ENCODE measurements at regions not wholly inside any gene's neighbourhood (a gene's known extent, or its start where the extent isn't known, plus 50 kb on each side); places are given as distances from the start of the nearest gene placed in this dataset.

DNA sequence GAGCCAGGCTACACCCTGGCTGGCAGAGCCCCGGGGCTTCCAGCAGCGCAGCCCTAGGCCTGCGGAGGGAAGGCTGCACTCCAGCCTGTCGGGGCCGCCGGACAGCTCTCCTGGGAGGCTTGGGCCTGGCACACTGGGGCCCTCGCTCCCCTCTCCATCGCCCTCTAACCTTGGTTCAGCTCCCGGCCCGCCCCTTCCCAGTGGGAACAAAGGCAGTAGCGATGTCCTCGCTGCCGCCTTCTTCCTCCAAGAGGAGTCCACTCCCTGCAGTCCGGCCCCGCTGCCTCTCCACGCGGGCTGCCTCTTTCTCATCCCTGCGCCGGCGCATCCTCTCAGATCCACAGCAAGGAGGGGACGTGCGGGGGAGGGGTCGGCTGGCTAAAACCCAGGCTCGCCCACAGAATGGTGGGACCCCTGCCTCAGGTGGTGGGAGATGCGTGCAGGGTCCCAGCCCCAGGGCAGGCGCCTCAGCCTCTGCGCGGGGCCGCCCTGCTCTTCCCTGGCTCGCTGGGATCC lies 138.1 kb downstream of the TWIST2 start:
- no peak for DNase-seq

DNA sequence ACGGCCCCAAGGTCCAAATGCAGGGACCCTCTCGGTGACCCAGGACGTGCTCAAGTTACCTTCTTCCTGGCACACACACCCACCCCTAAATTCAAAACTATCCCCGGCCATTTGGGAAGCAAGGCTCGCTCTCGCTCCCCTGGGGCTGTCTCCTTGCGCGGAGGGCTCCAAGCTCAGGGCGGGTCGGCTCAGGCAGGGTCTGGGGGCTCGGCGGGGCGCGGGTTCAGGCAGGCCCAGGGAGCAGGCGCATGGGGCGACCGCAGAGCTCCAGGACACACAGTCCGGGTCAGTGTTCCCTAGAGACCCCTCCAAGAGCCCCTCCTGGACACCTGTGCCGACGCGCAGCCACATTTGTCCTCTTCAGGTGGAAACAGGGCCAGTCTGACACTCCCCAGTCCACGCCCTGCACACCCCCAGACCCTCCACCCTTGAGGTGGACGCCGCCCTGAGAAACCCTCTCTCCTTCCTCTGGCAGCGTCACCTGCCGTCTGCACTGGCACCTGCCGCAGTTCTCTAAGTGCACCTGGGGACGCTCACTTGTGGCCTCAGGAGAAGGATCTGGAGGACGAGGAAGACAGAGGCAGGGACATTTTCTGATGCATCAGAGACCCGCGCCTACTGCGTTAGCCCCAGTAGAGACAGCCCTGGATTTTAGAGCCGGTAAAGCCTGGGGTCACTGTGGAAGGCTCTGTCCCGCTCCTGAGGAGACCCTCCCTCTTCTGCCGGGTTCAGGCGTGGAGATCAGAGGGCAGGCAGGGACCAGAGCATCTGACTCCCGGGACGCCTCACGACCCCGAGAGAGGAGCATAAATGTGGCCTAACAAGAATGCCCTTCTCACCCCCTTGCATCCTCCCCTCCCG lies 138.8 kb downstream of the TWIST2 start:
- no peak for DNase-seq

DNA sequence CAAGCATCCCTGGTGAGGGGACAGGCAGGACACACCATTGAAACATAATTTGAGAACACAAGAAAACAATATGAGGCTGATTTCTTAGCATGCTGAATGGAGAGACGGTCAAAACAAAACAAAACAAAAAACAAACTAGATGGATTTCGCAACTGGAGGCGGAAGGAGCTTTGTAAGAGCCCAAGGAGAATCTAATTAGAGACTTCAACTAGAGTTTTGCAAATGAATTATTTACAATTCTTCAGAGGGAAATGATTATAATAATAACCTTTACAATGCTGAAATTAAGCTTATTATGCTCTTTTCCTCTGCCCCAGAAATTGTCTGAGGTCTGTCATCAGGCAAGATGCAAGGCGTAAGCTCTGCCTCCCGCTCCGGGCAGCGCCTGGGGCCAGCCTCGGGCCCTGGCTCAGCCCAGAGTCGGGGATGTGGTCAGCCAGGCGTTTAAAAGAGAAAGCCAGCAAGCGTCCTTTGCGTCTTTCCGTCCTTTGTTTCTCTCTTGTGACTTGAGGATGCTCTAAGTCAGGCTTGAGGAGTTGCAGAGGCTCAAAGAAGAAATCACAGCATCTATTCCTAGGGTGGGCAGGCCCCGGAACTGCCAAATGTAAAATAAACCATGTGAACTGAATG lies 139.6 kb downstream of the TWIST2 start:
- no peak for DNase-seq

DNA sequence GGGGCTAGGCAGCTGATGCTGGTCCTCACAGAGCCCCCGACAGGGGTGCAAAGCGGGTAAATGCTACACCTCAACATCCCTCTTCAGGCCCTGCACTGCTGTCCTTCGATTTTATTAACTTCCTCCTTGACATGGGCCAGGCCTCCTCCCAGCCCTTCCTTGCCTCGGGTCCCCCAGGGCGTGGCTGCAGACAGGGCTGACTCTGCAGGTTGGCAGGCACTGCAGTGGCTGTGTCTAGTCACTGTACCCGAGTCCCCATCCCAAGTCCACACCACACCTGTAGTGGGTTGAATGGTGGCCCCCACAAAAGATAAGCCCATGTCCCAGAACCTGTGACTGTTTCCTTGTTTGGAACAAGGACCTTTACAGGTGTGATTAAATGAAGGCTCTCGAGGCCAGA lies 140.2 kb downstream of the TWIST2 start:
- no peak for DNase-seq

DNA sequence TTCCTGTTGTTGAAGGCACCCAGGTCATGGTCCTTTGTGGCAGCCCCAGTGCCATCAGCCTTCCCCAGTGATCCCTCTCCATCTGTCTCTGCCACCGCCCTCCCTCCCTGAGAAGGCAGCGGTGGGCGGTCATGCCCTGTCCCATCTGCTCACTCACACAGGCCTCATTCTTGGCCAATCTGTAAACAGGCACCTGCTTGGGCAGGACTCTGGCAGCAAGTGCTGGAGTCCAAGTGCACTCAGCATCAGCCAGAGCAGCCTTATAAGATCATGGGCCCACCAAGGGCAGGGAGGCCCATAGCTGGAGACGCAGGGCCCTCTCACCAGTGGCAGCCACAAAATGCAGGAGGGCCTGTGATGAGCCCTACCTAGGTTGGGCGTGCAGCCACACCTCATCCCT lies 140.9 kb downstream of the TWIST2 start:
- DNase-seq, result no peak

DNA sequence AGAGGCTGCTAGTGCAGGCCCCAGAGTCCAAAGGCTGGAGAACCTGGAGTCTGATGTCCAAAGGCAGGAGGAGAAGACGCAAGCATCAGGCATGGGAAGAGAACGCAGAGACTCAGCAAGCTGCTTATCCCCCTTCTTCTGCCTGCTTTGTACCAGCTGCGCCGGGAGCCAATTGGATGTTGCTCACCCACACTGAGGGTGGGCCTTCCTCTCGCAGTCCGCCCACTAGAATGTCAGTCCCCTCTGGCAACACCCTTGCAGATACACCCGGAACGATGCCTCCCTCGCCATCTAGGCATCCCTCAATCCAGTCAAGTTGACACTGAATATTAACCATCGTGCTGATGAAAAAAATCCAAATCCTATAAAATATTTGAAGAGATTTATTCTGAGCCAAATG lies 141.6 kb downstream of the TWIST2 start:
- DNase-seq, result no peak

DNA sequence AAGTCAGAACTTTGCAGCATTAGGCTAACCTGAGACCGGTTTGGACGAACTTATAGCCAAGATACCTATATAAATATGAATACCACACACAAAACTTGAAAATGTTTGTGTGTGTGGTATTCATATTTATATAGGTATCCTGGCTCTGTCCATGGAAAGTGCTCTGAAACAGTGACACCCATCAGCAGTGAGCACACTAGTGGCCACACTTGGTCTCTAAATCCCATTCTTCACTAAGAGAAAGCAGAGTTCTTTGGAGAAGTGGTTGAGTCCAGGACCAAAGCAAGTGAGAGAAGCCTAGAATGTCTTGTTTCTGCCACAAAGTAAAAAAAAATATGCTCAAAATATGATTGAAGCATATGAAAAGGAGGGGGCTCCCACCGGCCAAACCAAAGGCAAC lies 146.5 kb downstream of the TWIST2 start:
- no peak for DNase-seq

DNA sequence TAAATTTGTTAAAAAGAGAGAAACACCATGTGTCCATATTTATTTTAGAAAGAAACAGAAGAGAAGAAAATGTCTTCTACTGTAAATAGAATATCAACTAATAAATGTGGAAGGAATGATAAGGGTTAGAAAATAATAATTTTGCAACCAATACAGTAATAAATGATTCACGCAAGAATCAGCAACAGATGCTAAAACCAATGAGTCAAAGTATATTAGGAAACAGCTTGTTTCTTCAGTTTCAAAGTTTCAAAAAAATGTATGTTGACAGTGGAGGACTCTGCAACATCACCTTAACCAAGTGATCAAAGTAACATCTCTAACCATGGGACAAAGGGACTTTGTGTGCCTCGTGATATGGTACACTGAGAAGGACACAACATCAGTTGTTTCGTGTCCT lies 147.0 kb downstream of the TWIST2 start:
- no peak for DNase-seq

DNA sequence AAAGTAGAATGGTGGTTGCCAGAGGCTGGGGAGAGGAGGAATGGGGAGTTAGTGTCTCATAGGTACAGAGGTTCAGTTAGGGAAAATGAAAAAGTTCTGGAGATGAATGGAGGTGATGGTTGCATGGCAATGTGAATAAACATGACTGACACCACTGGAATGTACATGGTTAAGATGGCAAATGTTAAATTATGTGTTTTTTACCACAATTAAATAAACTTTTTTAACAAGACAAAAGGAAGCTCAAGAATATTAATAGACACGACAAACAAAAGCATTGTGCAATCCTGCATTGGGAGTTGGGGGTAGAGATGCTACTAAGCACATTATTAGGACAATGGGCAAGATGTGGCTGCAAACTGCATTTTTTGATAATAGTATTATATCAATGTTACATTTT lies 147.7 kb downstream of the TWIST2 start:
- no peak for DNase-seq

DNA sequence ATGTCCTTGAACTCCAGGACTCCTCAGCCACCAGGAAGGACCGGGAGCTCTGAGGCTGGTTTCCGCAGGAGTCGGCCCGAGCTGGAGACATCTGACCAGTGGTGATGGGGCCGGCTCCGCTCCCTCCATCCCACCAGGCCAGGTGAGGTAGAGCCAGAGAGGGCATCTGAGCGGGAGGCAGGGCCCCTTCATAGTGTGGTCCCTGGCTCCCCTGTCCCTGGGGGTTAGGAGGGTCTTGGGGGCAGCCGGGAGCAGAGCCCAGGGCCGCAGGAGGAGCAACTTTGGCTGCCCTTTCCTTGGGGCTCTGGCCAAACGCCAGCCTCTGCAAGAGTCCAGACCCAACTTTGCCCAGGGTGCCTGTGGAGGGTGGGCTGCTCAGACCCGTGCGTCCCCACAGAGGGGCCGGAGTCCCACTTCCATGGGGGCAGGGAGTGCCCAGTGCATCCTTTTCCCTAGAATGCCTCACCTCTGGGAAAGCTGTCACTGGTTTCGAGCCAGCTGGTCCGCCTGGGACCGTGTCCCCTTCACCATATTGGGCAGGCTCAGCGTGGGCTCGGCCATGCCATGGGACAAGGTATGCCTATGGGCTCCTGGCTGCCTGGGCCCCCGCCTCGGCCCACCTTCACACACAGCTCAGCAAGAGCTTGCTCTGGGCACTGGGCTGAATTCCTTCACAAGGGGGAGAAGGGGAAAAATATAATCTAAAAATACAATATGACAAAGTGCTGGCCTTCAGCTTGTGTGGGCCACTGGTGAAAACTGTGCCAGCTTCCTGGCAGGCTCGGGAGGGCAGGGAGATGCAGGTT lies 148.6 kb downstream of the TWIST2 start:
- DNase-seq, result no peak

DNA sequence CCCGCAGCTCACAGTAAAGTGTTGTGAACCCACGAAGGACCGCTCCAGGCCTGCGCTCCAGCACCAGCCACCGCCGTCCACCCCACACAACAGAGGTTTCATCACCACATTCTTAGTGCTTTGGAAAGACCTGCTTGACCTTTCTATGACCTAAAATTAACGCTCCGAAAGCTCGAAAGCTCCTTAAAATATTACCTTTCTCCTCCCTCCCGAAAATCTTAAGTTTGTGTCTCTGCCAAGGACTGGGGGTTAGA lies 149.2 kb downstream of the TWIST2 start:
- DNase-seq, result no peak

DNA sequence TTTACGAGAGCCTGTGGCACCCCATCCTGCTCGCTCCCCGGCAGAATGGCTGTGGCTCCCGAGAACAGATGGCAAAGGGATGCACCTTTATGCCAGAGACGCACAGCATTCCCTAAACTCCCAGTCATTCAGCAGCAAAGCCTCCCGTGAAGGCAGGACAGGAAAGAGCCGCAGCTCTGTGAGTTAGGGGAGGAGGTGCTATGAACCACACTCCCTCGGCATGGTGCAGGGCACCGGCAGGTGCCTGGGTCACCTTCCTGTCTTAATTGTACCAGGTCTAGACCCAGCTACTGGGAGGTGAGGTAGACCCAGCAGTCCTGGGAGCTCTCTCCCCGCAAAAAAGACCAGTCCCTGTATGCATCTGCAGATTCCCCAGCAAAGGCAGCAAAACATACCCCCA lies 149.8 kb downstream of the TWIST2 start:
- no peak for DNase-seq
